Gastroesophageal sphincter (tissue), 3 donors: ENCODE measurements at regions not wholly inside any gene's neighbourhood (a gene's known extent, or its start where the extent isn't known, plus 50 kb on each side); places are given as distances from the start of the nearest gene placed in this dataset.

ENCODE experiments used
- CTCF ChIP-seq, 4 experiments: fragments of 200-600 bp in 2 of 4; fragments of 450-650 bp in 2 of 4; sonication (generic) in 1 of 4; IDR thresholded peaks; one replicate each; pipeline ENCODE4 v1.5.1; 2017 to 2019; ENCODE audit warnings: antibody characterized with exemption in 4 of 4, mild to moderate bottlenecking in 2 of 4, moderate library complexity in 2 of 4
- EP300 ChIP-seq: sonication (generic); formaldehyde crosslinking; IDR thresholded peaks from one replicate; pipeline ENCODE4 v1.6.1; 2017; ENCODE audit warnings: antibody characterized with exemption, mild to moderate bottlenecking
- POLR2A ChIP-seq, 2 donors: fragments of 450-650 bp; IDR thresholded peaks; one replicate each; pipeline ENCODE4 v1.6.1; 2017; ENCODE audit warnings: antibody characterized with exemption in 2 of 2, mild to moderate bottlenecking in 2 of 2, moderate library complexity in 1 of 2
- POLR2AphosphoS5 ChIP-seq: sonication (generic); formaldehyde crosslinking; IDR thresholded peaks from one replicate; pipeline ENCODE4 v1.6.1; 2017; ENCODE audit warnings: antibody characterized with exemption

DNA sequence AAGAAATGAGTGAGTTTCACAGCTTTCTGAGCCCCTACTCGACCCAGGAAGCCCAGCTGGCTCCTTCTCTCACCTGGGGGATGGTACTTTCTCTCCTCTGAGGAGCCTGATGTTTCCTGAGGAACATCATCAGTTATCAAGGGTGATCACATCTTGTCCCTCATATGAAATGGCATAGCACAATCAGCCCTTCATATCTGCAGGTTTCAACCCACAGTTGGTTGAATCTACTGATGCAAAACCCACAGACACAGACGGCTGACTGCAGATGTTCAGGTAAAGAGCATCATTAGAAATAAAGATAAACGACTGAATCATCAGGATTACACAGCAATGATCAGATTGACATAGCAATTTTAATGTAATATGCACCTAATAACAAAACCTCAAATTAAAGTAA, 93.6 kb upstream of the OSTN start:
- no peak for TF ChIP-seq CTCF (IDR thresholded peaks at IDR 0.05)
- no peak for TF ChIP-seq POLR2A (IDR thresholded peaks at IDR 0.05)
- TF ChIP-seq POLR2AphosphoS5 = no peak
- TF ChIP-seq EP300 = no peak
